ENCODE measurements at regions not wholly inside any gene's neighbourhood (a gene's known extent, or its start where the extent isn't known, plus 50 kb on each side); places are given as distances from the start of the nearest gene placed in this dataset.

GRCh38 chr3:15152184-15152583, 53.2 kb upstream of the RBSN start:
- TF ChIP-seq, protein P1, sequence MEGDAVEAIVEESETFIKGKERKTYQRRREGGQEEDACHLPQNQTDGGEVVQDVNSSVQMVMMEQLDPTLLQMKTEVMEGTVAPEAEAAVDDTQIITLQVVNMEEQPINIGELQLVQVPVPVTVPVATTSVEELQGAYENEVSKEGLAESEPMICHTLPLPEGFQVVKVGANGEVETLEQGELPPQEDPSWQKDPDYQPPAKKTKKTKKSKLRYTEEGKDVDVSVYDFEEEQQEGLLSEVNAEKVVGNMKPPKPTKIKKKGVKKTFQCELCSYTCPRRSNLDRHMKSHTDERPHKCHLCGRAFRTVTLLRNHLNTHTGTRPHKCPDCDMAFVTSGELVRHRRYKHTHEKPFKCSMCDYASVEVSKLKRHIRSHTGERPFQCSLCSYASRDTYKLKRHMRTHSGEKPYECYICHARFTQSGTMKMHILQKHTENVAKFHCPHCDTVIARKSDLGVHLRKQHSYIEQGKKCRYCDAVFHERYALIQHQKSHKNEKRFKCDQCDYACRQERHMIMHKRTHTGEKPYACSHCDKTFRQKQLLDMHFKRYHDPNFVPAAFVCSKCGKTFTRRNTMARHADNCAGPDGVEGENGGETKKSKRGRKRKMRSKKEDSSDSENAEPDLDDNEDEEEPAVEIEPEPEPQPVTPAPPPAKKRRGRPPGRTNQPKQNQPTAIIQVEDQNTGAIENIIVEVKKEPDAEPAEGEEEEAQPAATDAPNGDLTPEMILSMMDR (IDR thresholded peaks at IDR 0.05) = no peak
- TF ChIP-seq POLR2A (IDR thresholded peaks at IDR 0.05) = no peak

Data from uterus (tissue), 2 donors.